PFSK-1 (cell line): ENCODE measurements at regions not wholly inside any gene's neighbourhood (a gene's known extent, or its start where the extent isn't known, plus 50 kb on each side); places are given as distances from the start of the nearest gene placed in this dataset.

Experiments
- POLR2AphosphoS5 ChIP-seq: IDR thresholded peaks from 2 replicates; pipeline ENCODE4 v1.6.1; 2012; ENCODE audit warnings: low read depth, mild to moderate bottlenecking, control low read depth, low read length, moderate library complexity
- TAF1 ChIP-seq: IDR thresholded peaks from 2 replicates; pipeline ENCODE4 v1.6.1; 2012; ENCODE audit warnings: low read length, control low read depth, borderline replicate concordance; ENCODE audit not compliant: insufficient read depth

DNA sequence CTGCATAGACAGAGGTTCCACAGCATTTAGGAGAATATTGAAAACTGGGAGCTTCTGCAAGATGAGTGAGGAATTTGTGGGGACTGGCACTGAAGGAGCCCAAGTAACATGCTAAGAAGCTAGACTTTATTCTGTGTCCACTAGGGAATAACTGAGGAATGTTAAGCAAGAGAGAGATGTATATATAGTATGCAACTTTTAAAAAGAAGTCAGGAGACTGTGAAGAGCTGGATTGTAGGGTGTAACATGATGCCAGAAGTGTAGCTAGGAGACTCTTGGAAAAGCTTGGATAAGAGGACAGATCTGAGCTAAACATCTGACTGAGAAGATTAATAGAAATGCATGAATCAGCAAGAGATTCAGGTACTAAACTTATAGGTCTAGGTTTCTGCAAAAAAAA is 270.6 kb upstream of the MMADHC start:
- no peak for TF ChIP-seq POLR2AphosphoS5
- TF ChIP-seq TAF1 = no peak
